IMR-90 (cell line): ENCODE measurements at regions not wholly inside any gene's neighbourhood (a gene's known extent, or its start where the extent isn't known, plus 50 kb on each side); places are given as distances from the start of the nearest gene placed in this dataset.

Experiments used
- ATAC-seq: fragments of 200-7000 bp; cut with Tn5 transposase; 2 replicates; pipeline ENCODE4 v1.9.1; 2020; ENCODE audit warnings: low read depth, mild to moderate bottlenecking, moderate library complexity
- BruUV-seq: library from RNA; stranded (reverse); fragments of 400-500 nt; replicated peaks from 2 replicates; lab custom pipeline; 2021; lab: Mats Ljungman, UMichigan
- CTCF ChIA-PET: fragments of 300-600 bp; formaldehyde crosslinking; extraction: SDS; loops from one replicate; lab custom pipeline; 2021; ENCODE audit warnings: antibody characterized with exemption; lab: Yijun Ruan, JAX
- POLR2A ChIA-PET: fragments of 300-600 bp; sonication (Branson Sonifier 250); formaldehyde crosslinking; loops from one replicate; lab custom pipeline; 2022; ENCODE audit warnings: antibody characterized with exemption; ENCODE audit not compliant: unreplicated experiment; lab: Charles Lee
- DNase-seq: peaks from one replicate; pipeline ENCODE4 v3.0.0; 2013
- H2AFZ ChIP-seq: replicated peaks from 2 replicates; pipeline ENCODE3; 2013; ENCODE audit warnings: low read length, mild to moderate bottlenecking; ENCODE audit not compliant: poor library complexity
- H2AK5ac ChIP-seq: 2 replicates; pipeline ENCODE4 v1.6.1; 2013; ENCODE audit warnings: low read depth, low read length, inconsistent platforms
- H2AK9ac ChIP-seq: replicated peaks from 2 replicates; pipeline ENCODE3; 2013; ENCODE audit warnings: mild to moderate bottlenecking, low read depth, low read length, moderate library complexity; ENCODE audit not compliant: poor library complexity
- H2BK120ac ChIP-seq: 2 replicates; pipeline ENCODE4 v1.6.1; 2013; ENCODE audit warnings: low read depth, low read length, inconsistent platforms
- H2BK15ac ChIP-seq: 3 replicates; pipeline ENCODE4 v1.6.1; 2013; ENCODE audit warnings: low read depth, low read length, inconsistent platforms
- H2BK20ac ChIP-seq: 2 replicates; pipeline ENCODE4 v1.6.1; 2013; ENCODE audit warnings: low read depth, mild to moderate bottlenecking, inconsistent platforms, low read length, moderate library complexity
- H2BK5ac ChIP-seq: 2 replicates; pipeline ENCODE4 v1.6.1; 2013; ENCODE audit warnings: mild to moderate bottlenecking, low read depth, low read length, inconsistent platforms; ENCODE audit not compliant: poor library complexity, severe bottlenecking
- H3K14ac ChIP-seq: replicated peaks from 2 replicates; pipeline ENCODE4 v1.6.1; 2013; ENCODE audit warnings: low read depth, low read length, inconsistent platforms
- H3K18ac ChIP-seq: 2 replicates; pipeline ENCODE4 v1.6.1; 2013; ENCODE audit warnings: low read depth, low read length, control low read depth
- H3K23ac ChIP-seq: 2 replicates; pipeline ENCODE4 v1.6.1; 2013; ENCODE audit warnings: low read depth, low read length, inconsistent platforms
- H3K27ac ChIP-seq: 2 replicates; pipeline ENCODE4 v1.5.1; 2013; ENCODE audit warnings: mild to moderate bottlenecking, control low read depth, low read length; ENCODE audit not compliant: insufficient read depth
- H3K27me3 ChIP-seq: 2 replicates; pipeline ENCODE4 v1.6.1; 2013; ENCODE audit warnings: low read length; ENCODE audit not compliant: control insufficient read depth, insufficient read depth
- H3K36me3 ChIP-seq: 2 replicates; pipeline ENCODE4 v1.6.1; 2013; ENCODE audit warnings: low read length, mixed read lengths; ENCODE audit not compliant: control insufficient read depth, insufficient read depth
- H3K4ac ChIP-seq: 2 replicates; pipeline ENCODE4 v1.6.1; 2013; ENCODE audit warnings: low read depth, low read length, inconsistent platforms
- H3K4me1 ChIP-seq: 2 replicates; pipeline ENCODE4 v1.6.1; 2013; ENCODE audit warnings: low read length, mixed read lengths; ENCODE audit not compliant: control insufficient read depth, insufficient read depth
- H3K4me2 ChIP-seq: 2 replicates; pipeline ENCODE4 v1.6.1; 2013; ENCODE audit warnings: low read depth, mild to moderate bottlenecking, control low read depth, low read length, moderate library complexity
- H3K4me3 ChIP-seq: 2 replicates; pipeline ENCODE4 v1.5.1; 2013; ENCODE audit warnings: low read depth, mild to moderate bottlenecking, control low read depth, low read length, moderate library complexity; ENCODE audit not compliant: insufficient read depth
- H3K56ac ChIP-seq: 2 replicates; pipeline ENCODE4 v1.6.1; 2013; ENCODE audit warnings: low read length, inconsistent platforms; ENCODE audit not compliant: insufficient read depth; ENCODE audit errors: extremely low read depth
- H3K79me1 ChIP-seq, 2 experiments: 2 replicates each; pipeline ENCODE4 v1.6.1; 2013; ENCODE audit warnings: low read length in 2 of 2, inconsistent platforms in 1 of 2, low read depth in 1 of 2
- H3K9ac ChIP-seq: 2 replicates; pipeline ENCODE4 v1.6.1; 2013; ENCODE audit warnings: low read depth, low read length, control low read depth
- H3K9me1 ChIP-seq: 2 replicates; pipeline ENCODE4 v1.6.1; 2013; ENCODE audit warnings: low read length, inconsistent platforms; ENCODE audit not compliant: insufficient read depth
- H3K9me3 ChIP-seq: 2 replicates; pipeline ENCODE4 v1.6.1; 2013; ENCODE audit warnings: low read length; ENCODE audit not compliant: control insufficient read depth, insufficient read depth
- H4K20me1 ChIP-seq: 2 replicates; pipeline ENCODE4 v1.6.1; 2013; ENCODE audit warnings: low read length, inconsistent platforms; ENCODE audit not compliant: insufficient read depth
- H4K5ac ChIP-seq: 2 replicates; pipeline ENCODE4 v1.6.1; 2013; ENCODE audit warnings: mild to moderate bottlenecking, low read depth, low read length, control low read depth
- H4K8ac ChIP-seq, 2 experiments: 2 replicates each; pipeline ENCODE4 v1.6.1; 2013; ENCODE audit warnings: low read depth in 2 of 2, low read length in 2 of 2, control low read depth in 1 of 2, inconsistent platforms in 1 of 2
- H4K91ac ChIP-seq: 2 replicates; pipeline ENCODE4 v1.6.1; 2013; ENCODE audit warnings: low read depth, low read length, inconsistent platforms; ENCODE audit not compliant: insufficient read depth
- BHLHE40 ChIP-seq: fragments of 150-350 bp; IDR thresholded peaks from 2 replicates; pipeline ENCODE4 v1.6.1; 2016; ENCODE audit warnings: mild to moderate bottlenecking, low read depth, low read length
- CEBPB ChIP-seq: IDR thresholded peaks from 2 replicates; pipeline ENCODE4 v1.6.1; 2012; ENCODE audit warnings: low read depth, low read length, improper control_type of control experiment
- CHD1 ChIP-seq: IDR thresholded peaks from 2 replicates; pipeline ENCODE4 v1.6.1; 2012; ENCODE audit warnings: low read depth, low read length, improper control_type of control experiment
- CTCF ChIP-seq: conservative IDR thresholded peaks from 2 replicates; pipeline ENCODE4 v1.5.1; 2012; ENCODE audit warnings: mild to moderate bottlenecking, low read depth, low read length, improper control_type of control experiment
- POLR2A ChIP-seq: IDR thresholded peaks from 2 replicates; pipeline ENCODE4 v1.6.1; 2012; ENCODE audit warnings: mild to moderate bottlenecking, low read depth, low read length
- RCOR1 ChIP-seq: IDR thresholded peaks from 2 replicates; pipeline ENCODE4 v1.6.1; 2012; ENCODE audit warnings: mild to moderate bottlenecking, low read length, improper control_type of control experiment; ENCODE audit not compliant: insufficient replicate concordance
- WGBS, 2 experiments: methylation state at CpG; one replicate each; pipeline versions ENCODE4 v1.1.5 to v1.1.7; 2013; ENCODE audit warnings: missing lambda C conversion rate in 2 of 2; ENCODE audit not compliant: insufficient read length in 1 of 2; ENCODE audit errors: extremely low coverage in 2 of 2; 5-methylcytosine and 5-hydroxymethylcytosine counted together
- dilution Hi-C: fragments of 300-500 bp; cut with HindIII; formaldehyde crosslinking; loops from one replicate; pipeline ENCODE4 v1.14.3; 2018; ENCODE audit warnings: low sequenced_read_pairs; ENCODE audit not compliant: unreplicated experiment
- in situ Hi-C: fragments of 300-500 bp; cut with MboI; formaldehyde crosslinking; loops from 3 replicates; pipeline ENCODE4 v1.14.3; 2019; ENCODE audit warnings: low sequenced_read_pairs, inconsistent platforms, mixed read lengths
- intact Hi-C: fragments of 100-400 bp; cut with micrococcal nuclease; formaldehyde crosslinking; loops from 2 replicates; pipeline ENCODE4 v1.10.0; 2022

DNA sequence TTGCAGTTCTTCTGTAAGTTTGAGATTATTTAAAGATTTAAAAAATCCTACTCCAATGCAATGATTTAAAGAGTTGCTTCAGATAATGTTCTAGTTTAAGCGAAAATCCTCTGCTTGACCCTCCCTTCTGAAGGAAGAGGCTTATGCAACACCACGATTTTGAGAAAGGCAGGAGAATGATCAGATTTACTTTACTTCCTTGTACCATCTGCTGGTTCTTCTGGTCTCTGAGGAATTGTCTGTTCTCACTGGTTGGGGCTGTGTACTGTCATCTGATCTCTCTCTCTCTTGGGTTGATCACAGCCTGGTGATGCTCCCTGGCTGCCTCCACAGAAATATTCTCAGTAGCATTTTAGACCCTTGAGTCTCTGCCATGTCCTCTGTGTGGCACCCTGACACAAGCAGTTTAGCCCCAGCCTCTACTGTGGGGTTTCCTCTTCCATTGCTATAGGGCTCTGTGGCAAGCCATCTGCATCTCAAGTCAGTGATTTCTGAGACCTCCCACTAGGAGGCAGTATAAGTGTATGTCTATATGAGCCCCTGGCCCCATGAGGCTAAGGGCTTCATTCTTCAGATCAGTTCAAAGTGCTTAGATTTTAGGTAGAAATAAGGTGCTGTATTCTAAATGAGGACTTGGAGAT lies 50.8 kb upstream of the PLAAT1 start:
- ATAC-seq: no peak
- H3K27me3 ChIP-seq: no peaks in the 10 kb centered on the region
- DNase-seq: no peak
- no CpG with 5 or more reads among the region's 2 CpGs for WGBS, 2 experiments
- no peak overlapping the region for H2AK9ac ChIP-seq
- no peak overlapping the region for H3K23ac ChIP-seq
- no peak overlapping the region for H3K56ac ChIP-seq
- H2BK15ac ChIP-seq: no peak overlapping the region
- H2AK5ac ChIP-seq: no peak overlapping the region
- no peak overlapping the region for H2BK5ac ChIP-seq
- no peak overlapping the region for H2BK120ac ChIP-seq
- no peaks in the 10 kb centered on the region for H3K36me3 ChIP-seq
- no peak overlapping the region for H4K91ac ChIP-seq
- no peaks in the 10 kb centered on the region for H4K20me1 ChIP-seq
- H3K4me1 ChIP-seq: no peaks in the 10 kb centered on the region
- H3K4me2 ChIP-seq: no peak overlapping the region
- no peak overlapping the region for H3K27ac ChIP-seq
- no peak overlapping the region for H4K8ac ChIP-seq
- BruUV-seq: no TSS peak
- H3K4ac ChIP-seq: no peak overlapping the region
- no peaks in the 10 kb centered on the region for H3K9me3 ChIP-seq
- no peak overlapping the region for H2AFZ ChIP-seq
- in situ Hi-C loops: no loop called here
- H3K14ac ChIP-seq: no peak overlapping the region
- H3K9ac ChIP-seq: no peak overlapping the region
- TF ChIP-seq RCOR1: no peak
- TF ChIP-seq BHLHE40: no peak
- TF ChIP-seq POLR2A: no peak
- no peak for TF ChIP-seq CHD1
- TF ChIP-seq CEBPB: no peak
- TF ChIP-seq CTCF: 0 out of 2 replicates have a peak, but pooled peaks have one; percentile 3
- H3K4me3 ChIP-seq: no peak overlapping the region
- no peaks in the 10 kb centered on the region for H3K9me1 ChIP-seq
- H2BK20ac ChIP-seq: no peak overlapping the region
- POLR2A ChIA-PET: no interaction called here
- H3K79me1 ChIP-seq: no peaks in the 10 kb centered on the region
- no peak overlapping the region for H4K5ac ChIP-seq
- H3K18ac ChIP-seq: no peak overlapping the region
- dilution Hi-C loops: no loop called here
- CTCF ChIA-PET: no interaction called here
- intact Hi-C loops: no loop called here
